CD4-positive, CD25-positive, alpha-beta regulatory T cell (primary cell): ENCODE measurements at regions not wholly inside any gene's neighbourhood (a gene's known extent, or its start where the extent isn't known, plus 50 kb on each side); places are given as distances from the start of the nearest gene placed in this dataset.
A peak's percentile ranks its signal among the peaks of the same experiment; 100 is the strongest.

Experiments used
- ATAC-seq, 2 donors: fragments of 150-1000 bp; cut with Tn5 transposase; one replicate each; pipeline ENCODE4 v1.10.0; 2021; ENCODE audit warnings: low read depth in 2 of 2, moderate number of reproducible peaks in 2 of 2, moderate library complexity in 1 of 2
- DNase-seq, 3 donors: peaks; one replicate each; pipeline versions ENCODE4 v3.0.0 to v3.0.0-alpha.2; 2012 to 2022; ENCODE audit warnings: mixed read lengths in 1 of 3
- H3K27ac ChIP-seq: one replicate; pipeline ENCODE4 v1.7.0; 2013; ENCODE audit warnings: mild to moderate bottlenecking, low read length; ENCODE audit not compliant: insufficient read depth, poor library complexity, severe bottlenecking
- H3K27me3 ChIP-seq: one replicate; pipeline ENCODE4 v1.7.0; 2013; ENCODE audit warnings: low read length; ENCODE audit not compliant: control insufficient read depth, insufficient read depth
- H3K36me3 ChIP-seq: one replicate; pipeline ENCODE4 v1.7.0; 2013; ENCODE audit warnings: mild to moderate bottlenecking, low read length, moderate library complexity; ENCODE audit not compliant: control insufficient read depth, insufficient read depth
- H3K4me1 ChIP-seq: 2 replicates; pipeline ENCODE4 v1.7.0; 2013; ENCODE audit warnings: mild to moderate bottlenecking, low read length; ENCODE audit not compliant: insufficient read depth, control insufficient read depth, poor library complexity, severe bottlenecking
- H3K4me3 ChIP-seq: one replicate; pipeline ENCODE4 v1.7.0; 2013; ENCODE audit warnings: low read depth, mild to moderate bottlenecking, low read length, moderate library complexity
- H3K9me3 ChIP-seq, 2 experiments: 1 replicate in 1 of 2; 2 replicates in 1 of 2; pipeline ENCODE4 v1.7.0; 2013; ENCODE audit warnings: low read length in 2 of 2, mild to moderate bottlenecking in 1 of 2, moderate library complexity in 1 of 2; ENCODE audit not compliant: control insufficient read depth in 2 of 2
- H3K27ac Mint-ChIP-seq, 3 donors: one replicate each; pipeline ENCODE4 v1.8.0; 2020 to 2022; ENCODE audit warnings: mild to moderate bottlenecking in 3 of 3, mixed read lengths in 3 of 3, moderate library complexity in 2 of 3
- H3K27me3 Mint-ChIP-seq: one replicate; pipeline ENCODE4 v1.8.0; 2022; ENCODE audit warnings: mild to moderate bottlenecking, mixed read lengths
- H3K36me3 Mint-ChIP-seq: one replicate; pipeline ENCODE4 v1.8.0; 2020; ENCODE audit warnings: mixed read lengths
- H3K4me1 Mint-ChIP-seq, 4 donors: one replicate each; pipeline ENCODE4 v1.8.0; 2020 to 2022; ENCODE audit warnings: mixed read lengths in 4 of 4, mild to moderate bottlenecking in 1 of 4
- H3K4me3 Mint-ChIP-seq, 4 donors: one replicate each; pipeline ENCODE4 v1.8.0; 2020 to 2022; ENCODE audit warnings: mild to moderate bottlenecking in 4 of 4, mixed read lengths in 4 of 4, moderate library complexity in 3 of 4
- H3K9me3 Mint-ChIP-seq, 7 donors: one replicate each; pipeline ENCODE4 v1.8.0; 2020 to 2022; ENCODE audit warnings: mixed read lengths in 7 of 7, mild to moderate bottlenecking in 3 of 7, moderate library complexity in 2 of 7

DNA sequence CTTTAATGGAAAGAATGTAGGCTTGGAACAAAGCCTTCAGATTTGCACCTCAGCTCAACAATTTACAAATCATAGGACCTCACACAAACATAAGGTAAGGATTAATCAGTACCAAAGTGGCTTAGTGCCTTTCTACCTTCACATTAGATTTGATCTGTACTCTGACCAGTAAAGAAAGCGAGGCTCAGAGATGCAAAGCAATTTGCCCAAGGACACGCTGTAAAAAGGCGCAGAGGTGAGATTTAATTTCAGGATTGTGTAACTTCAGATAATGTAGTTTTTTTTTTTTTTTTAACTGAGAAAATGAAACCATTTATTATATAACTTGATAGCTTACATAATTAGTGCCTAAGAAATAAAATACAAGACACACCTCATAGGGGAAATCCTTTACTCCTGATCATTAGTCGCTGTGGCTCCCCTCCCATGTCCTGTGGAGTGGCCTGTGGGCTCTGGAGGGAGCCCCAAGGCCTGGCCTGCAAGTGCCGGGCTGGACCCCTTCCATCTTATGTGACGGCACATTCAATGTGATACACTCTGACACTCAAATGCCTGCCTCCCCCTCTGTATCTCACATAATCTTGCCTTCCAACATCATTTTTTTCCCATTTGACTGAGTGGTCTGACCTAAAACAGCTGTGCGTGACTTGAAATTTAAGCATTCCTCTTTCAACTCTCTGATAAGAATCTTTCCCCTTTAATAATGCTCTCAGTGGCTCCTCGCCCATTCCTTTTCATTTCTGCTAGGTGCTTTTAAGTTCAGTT is 426.5 kb upstream of the DAB1 start:
- Mint-ChIP-seq H3K9me3 (peaks cover 0 to 6% (median 0%) of the 10 kb centered on the region in 7 donors), H3K27ac (no peak overlapping the region), H3K4me1 (no peaks in the 10 kb centered on the region), H3K27me3 (no peaks in the 10 kb centered on the region), H3K4me3 (no peak overlapping the region), H3K36me3 (no peaks in the 10 kb centered on the region)
- Histone ChIP-seq H3K36me3 (no peaks in the 10 kb centered on the region), H3K27me3 (no peaks in the 10 kb centered on the region), H3K9me3 (no peaks in the 10 kb centered on the region), H3K4me3 (no peak overlapping the region), H3K27ac (no peak overlapping the region), H3K4me1 (no peaks in the 10 kb centered on the region)
- ATAC-seq (no peak), DNase-seq (no peak)

DNA sequence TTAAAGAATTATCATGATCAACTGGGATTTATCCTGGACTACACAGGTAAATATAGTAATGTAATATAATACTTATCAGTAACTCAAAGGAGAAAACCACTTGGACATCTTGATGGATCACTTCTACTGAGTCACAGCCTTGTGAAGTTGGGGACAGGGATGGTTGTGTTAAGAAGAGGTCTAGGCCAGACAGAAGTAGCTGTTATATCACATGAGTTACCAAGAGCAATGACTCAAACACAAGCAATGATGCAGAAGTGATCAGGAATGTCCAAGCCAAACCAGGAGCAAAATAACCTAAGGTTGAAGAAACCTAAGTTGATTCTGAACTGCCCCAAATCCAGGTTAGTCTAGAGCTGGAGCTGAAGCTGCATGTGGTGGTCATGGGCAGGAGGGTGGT is 424.5 kb upstream of the DAB1 start:
- no peaks in the 10 kb centered on the region for H3K9me3 ChIP-seq
- no peak overlapping the region for H3K27ac Mint-ChIP-seq
- ATAC-seq = no peak

DNA sequence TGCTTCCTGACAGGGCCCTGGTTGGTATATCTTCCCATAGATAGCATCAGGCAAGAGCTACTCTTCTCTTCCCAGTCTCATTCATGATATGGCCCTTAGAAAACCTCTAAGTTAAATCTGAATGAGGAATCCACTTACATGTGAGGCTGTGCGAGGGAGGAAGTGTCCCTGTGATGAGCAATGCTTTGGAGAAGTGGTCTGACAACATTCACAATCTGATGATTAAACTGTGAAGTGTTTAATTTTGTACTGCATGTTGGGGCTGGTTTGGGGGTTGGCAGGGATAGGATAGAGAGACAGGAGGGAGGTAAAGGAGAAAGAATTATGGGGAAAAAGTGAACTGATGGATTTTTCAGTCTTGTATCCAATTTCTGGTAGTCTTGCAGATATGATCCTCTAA is 421.2 kb upstream of the DAB1 start:
- Mint-ChIP-seq H3K27ac (no peak overlapping the region), H3K27me3 (no peaks in the 10 kb centered on the region), H3K9me3 (peaks cover 0 to 18% (median 4%) of the 10 kb centered on the region in 7 donors), H3K4me3 (no peak overlapping the region), H3K4me1 (no peaks in the 10 kb centered on the region), H3K36me3 (peaks cover 6% of the 10 kb centered on the region)
- Histone ChIP-seq H3K27ac (no peak overlapping the region), H3K36me3 (no peaks in the 10 kb centered on the region), H3K27me3 (no peaks in the 10 kb centered on the region), H3K9me3 (peaks cover 8 to 10% of the 10 kb centered on the region in 2 experiments), H3K4me1 (no peaks in the 10 kb centered on the region), H3K4me3 (no peak overlapping the region)
- DNase-seq (no peak), ATAC-seq (no peak)

More for the DNA sequence above, 424.5 kb upstream of the DAB1 start:
- Mint-ChIP-seq H3K4me3 (no peak overlapping the region), H3K9me3 (peaks cover 0 to 8% (median 0%) of the 10 kb centered on the region in 7 donors), H3K36me3 (peaks cover 3% of the 10 kb centered on the region), H3K4me1 (no peaks in the 10 kb centered on the region), H3K27me3 (no peaks in the 10 kb centered on the region)
- H3K4me3 ChIP-seq = no peak overlapping the region
- H3K36me3 ChIP-seq = no peaks in the 10 kb centered on the region
- H3K27ac ChIP-seq = no peak overlapping the region
- H3K4me1 ChIP-seq = no peaks in the 10 kb centered on the region
- H3K27me3 ChIP-seq = no peaks in the 10 kb centered on the region
- no peak for DNase-seq

- Histone ChIP-seq H3K27me3 (no peaks in the 10 kb centered on the region), H3K9me3 (peaks cover 8 to 11% of the 10 kb centered on the region in 2 experiments), H3K36me3 (no peaks in the 10 kb centered on the region), H3K4me1 (no peaks in the 10 kb centered on the region), H3K27ac (no peak overlapping the region), H3K4me3 (no peak overlapping the region)
- H3K27ac Mint-ChIP-seq = peak overlapping the region in 1 of 3 donors; percentile 26
- H3K4me3 Mint-ChIP-seq = no peak overlapping the region
- H3K27me3 Mint-ChIP-seq = no peaks in the 10 kb centered on the region
- peaks cover 6% of the 10 kb centered on the region for H3K36me3 Mint-ChIP-seq
- no peaks in the 10 kb centered on the region for H3K4me1 Mint-ChIP-seq
- no peak for ATAC-seq
- no peak for DNase-seq
- H3K9me3 Mint-ChIP-seq = peaks cover 0 to 19% (median 4%) of the 10 kb centered on the region in 7 donors
Observed at GRCh38 chr1:57844382-57844980, 420.6 kb upstream of the DAB1 start.

DNA sequence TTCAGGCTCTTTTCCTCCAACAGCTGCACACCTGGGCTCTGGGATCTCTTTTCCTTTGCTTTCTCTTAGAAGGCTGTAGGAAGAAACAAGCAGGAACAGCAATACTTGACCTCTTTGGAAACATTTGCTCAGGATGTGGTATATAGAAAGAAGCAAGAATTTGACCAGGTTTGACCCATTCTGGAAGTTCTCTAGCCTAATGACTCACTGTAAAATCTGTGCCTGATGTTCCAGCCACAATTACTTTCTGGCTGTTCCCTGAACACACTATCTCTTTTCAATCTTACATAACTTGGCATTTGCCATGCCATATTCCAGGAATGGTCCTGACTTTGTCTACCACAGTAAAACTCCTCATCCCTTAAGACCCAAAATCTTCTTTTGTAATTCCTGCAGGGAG is 419.9 kb upstream of the DAB1 start:
- ATAC-seq = no peak
- H3K9me3 Mint-ChIP-seq = peaks cover 0 to 19% (median 6%) of the 10 kb centered on the region in 7 donors
- no peak overlapping the region for H3K4me3 Mint-ChIP-seq
- H3K36me3 Mint-ChIP-seq = peaks cover 6% of the 10 kb centered on the region
- H3K27me3 ChIP-seq = no peaks in the 10 kb centered on the region
- DNase-seq = no peak
- no peak overlapping the region for H3K27ac Mint-ChIP-seq
- H3K27ac ChIP-seq = no peak overlapping the region
- H3K27me3 Mint-ChIP-seq = no peaks in the 10 kb centered on the region
- H3K4me3 ChIP-seq = no peak overlapping the region
- H3K4me1 ChIP-seq = no peaks in the 10 kb centered on the region
- no peaks in the 10 kb centered on the region for H3K36me3 ChIP-seq
- H3K9me3 ChIP-seq = peaks cover 8 to 11% of the 10 kb centered on the region in 2 experiments
- H3K4me1 Mint-ChIP-seq = no peaks in the 10 kb centered on the region

- Histone ChIP-seq H3K36me3 (no peaks in the 10 kb centered on the region), H3K27ac (no peak overlapping the region), H3K4me1 (no peaks in the 10 kb centered on the region), H3K4me3 (no peak overlapping the region), H3K27me3 (no peaks in the 10 kb centered on the region), H3K9me3 (peaks cover 8 to 11% of the 10 kb centered on the region in 2 experiments)
- H3K27me3 Mint-ChIP-seq = no peaks in the 10 kb centered on the region
- H3K27ac Mint-ChIP-seq = no peak overlapping the region
- DNase-seq (no peak), ATAC-seq (no peak)
- no peaks in the 10 kb centered on the region for H3K4me1 Mint-ChIP-seq
- H3K9me3 Mint-ChIP-seq = peaks cover 1 to 19% (median 7%) of the 10 kb centered on the region in 7 donors
- H3K36me3 Mint-ChIP-seq = peaks cover 3% of the 10 kb centered on the region
- H3K4me3 Mint-ChIP-seq = no peak overlapping the region
Observed at GRCh38 chr1:57839526-57839925, 415.7 kb upstream of the DAB1 start.

- no peaks in the 10 kb centered on the region for H3K36me3 ChIP-seq
- DNase-seq (no peak), ATAC-seq (no peak)
- H3K27ac Mint-ChIP-seq = no peak overlapping the region
- no peak overlapping the region for H3K27ac ChIP-seq
- peaks cover 1 to 19% (median 7%) of the 10 kb centered on the region in 7 donors for H3K9me3 Mint-ChIP-seq
- no peaks in the 10 kb centered on the region for H3K4me1 Mint-ChIP-seq
- peaks cover 3% of the 10 kb centered on the region for H3K36me3 Mint-ChIP-seq
- no peaks in the 10 kb centered on the region for H3K27me3 Mint-ChIP-seq
- no peak overlapping the region for H3K4me3 Mint-ChIP-seq
- no peaks in the 10 kb centered on the region for H3K27me3 ChIP-seq
- H3K4me3 ChIP-seq = no peak overlapping the region
- H3K4me1 ChIP-seq = no peaks in the 10 kb centered on the region
- peaks cover 8 to 11% of the 10 kb centered on the region in 2 experiments for H3K9me3 ChIP-seq
Observed at GRCh38 chr1:57839067-57839466, 415.2 kb upstream of the DAB1 start.

- Histone ChIP-seq H3K4me1 (no peaks in the 10 kb centered on the region), H3K9me3 (peaks cover 0 to 4% of the 10 kb centered on the region in 2 experiments), H3K4me3 (no peak overlapping the region), H3K27ac (no peak overlapping the region), H3K36me3 (no peaks in the 10 kb centered on the region), H3K27me3 (no peaks in the 10 kb centered on the region)
- Mint-ChIP-seq H3K4me3 (no peak overlapping the region), H3K36me3 (peaks cover under 1% of the 10 kb centered on the region), H3K27ac (no peak overlapping the region), H3K27me3 (no peaks in the 10 kb centered on the region), H3K9me3 (peaks cover 0 to 7% (median 4%) of the 10 kb centered on the region in 7 donors), H3K4me1 (no peaks in the 10 kb centered on the region)
- no peak for DNase-seq
- ATAC-seq = no peak
Observed at GRCh38 chr1:57835620-57836019, 411.8 kb upstream of the DAB1 start.
